ENCODE measurements at regions not wholly inside any gene's neighbourhood (a gene's known extent, or its start where the extent isn't known, plus 50 kb on each side); places are given as distances from the start of the nearest gene placed in this dataset.

DNA sequence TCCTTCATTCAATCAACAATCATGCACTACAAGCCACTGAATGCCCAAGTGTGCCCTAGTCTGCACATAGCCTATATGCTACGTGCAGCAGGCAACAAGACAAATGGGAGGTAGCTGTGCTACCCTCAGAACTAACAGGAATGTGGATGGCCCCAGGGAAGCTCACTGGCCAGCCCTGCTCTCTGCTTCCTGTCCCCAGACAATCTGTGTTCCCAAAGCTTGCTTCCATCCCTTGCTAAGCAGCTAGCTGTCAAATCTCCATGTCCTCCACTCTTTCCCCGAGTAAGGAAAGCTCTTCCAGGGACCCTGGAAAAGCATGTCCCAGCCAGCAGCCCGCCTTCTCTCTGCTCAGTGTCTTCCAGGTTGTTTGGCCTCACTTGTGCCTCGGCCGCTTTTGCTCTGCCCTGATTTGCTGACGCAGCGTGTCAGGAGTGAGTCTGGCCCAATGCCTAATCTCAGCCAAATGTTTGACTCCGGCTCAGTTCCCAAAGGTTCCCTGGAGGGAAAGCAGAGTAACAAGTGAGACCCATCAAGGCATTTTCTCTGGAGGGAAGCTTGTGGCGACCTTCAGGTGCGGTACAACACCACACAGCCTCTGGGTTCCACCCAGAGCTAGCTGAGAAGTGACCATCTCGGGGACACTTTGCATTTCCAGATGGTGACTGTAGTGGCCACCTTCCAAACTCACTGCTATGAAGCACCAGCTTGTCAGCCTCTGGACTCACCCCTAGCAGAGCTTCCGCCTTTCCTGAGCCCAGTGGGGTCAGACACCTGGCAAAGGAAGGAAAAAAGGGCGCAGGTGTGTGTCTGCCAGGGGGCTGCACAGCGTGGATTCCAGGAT is 243.4 kb downstream of the RHOU start:
- DNase-seq (ENCODE audit: low spot score) = no peak
- POLR2A ChIA-PET (ENCODE audit: low non-redundant PET) = no interaction called here
- Histone ChIP-seq H3K4me1 (ENCODE audit: insufficient read depth, low read length, poor library complexity, severe bottlenecking) (no peaks in the 10 kb centered on the region), H3K36me3 (ENCODE audit: insufficient read depth, low read length, poor library complexity, severe bottlenecking) (no peaks in the 10 kb centered on the region), H3K27me3 (replicated peaks; ENCODE audit: insufficient read depth, low read depth, low read length, poor library complexity) (no peaks in the 10 kb centered on the region), H3K9me3 (ENCODE audit: low read depth, low read length, poor library complexity, severe bottlenecking) (no peaks in the 10 kb centered on the region), H3K4me3 (ENCODE audit: low read depth, low read length, poor library complexity, severe bottlenecking) (no peak overlapping the region), H3K27ac (ENCODE audit: low read depth, low read length, poor library complexity, severe bottlenecking) (no peak overlapping the region)
- TF ChIP-seq EZH2 (IDR thresholded peaks at IDR 0.05; ENCODE audit: borderline replicate concordance, low read depth, low read length, poor library complexity, severe bottlenecking) = no peak
- TF ChIP-seq, protein P1, sequence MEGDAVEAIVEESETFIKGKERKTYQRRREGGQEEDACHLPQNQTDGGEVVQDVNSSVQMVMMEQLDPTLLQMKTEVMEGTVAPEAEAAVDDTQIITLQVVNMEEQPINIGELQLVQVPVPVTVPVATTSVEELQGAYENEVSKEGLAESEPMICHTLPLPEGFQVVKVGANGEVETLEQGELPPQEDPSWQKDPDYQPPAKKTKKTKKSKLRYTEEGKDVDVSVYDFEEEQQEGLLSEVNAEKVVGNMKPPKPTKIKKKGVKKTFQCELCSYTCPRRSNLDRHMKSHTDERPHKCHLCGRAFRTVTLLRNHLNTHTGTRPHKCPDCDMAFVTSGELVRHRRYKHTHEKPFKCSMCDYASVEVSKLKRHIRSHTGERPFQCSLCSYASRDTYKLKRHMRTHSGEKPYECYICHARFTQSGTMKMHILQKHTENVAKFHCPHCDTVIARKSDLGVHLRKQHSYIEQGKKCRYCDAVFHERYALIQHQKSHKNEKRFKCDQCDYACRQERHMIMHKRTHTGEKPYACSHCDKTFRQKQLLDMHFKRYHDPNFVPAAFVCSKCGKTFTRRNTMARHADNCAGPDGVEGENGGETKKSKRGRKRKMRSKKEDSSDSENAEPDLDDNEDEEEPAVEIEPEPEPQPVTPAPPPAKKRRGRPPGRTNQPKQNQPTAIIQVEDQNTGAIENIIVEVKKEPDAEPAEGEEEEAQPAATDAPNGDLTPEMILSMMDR (conservative IDR thresholded peaks at IDR 0.05; ENCODE audit: low read depth, low read length) = no peak
- intact Hi-C loops (cut with micrococcal nuclease; ENCODE audit: unreplicated experiment) = no loop called here
- CTCF ChIA-PET = no interaction called here
- no TSS peak for BruUV-seq (replicated peaks)

DNA sequence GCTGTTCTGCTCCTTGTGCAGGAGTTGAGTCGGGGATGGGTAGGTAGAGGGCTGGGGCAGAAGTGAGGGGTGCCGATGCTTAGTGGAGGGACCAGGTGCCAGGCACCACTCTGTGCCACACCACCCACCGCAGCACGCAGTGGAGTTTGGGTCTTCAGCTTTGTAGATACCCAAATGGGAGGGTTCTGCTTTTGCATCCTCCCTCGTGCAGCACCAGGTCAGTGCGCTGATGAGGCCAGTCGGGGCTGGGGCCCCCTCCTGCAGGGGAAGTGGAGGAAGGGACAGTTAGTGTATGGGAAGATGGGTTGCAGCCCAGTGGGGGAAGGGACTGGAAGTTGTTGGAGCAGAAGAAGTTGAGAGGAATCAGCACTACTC is 244.0 kb downstream of the RHOU start:
- ChIA-PET CTCF (no interaction called here), POLR2A (ENCODE audit: low non-redundant PET) (no interaction called here)
- Histone ChIP-seq H3K4me1 (ENCODE audit: insufficient read depth, low read length, poor library complexity, severe bottlenecking) (no peaks in the 10 kb centered on the region), H3K4me3 (ENCODE audit: low read depth, low read length, poor library complexity, severe bottlenecking) (no peak overlapping the region), H3K27me3 (replicated peaks; ENCODE audit: insufficient read depth, low read depth, low read length, poor library complexity) (no peaks in the 10 kb centered on the region), H3K36me3 (ENCODE audit: insufficient read depth, low read length, poor library complexity, severe bottlenecking) (no peaks in the 10 kb centered on the region), H3K9me3 (ENCODE audit: low read depth, low read length, poor library complexity, severe bottlenecking) (no peaks in the 10 kb centered on the region), H3K27ac (ENCODE audit: low read depth, low read length, poor library complexity, severe bottlenecking) (no peak overlapping the region)
- no TSS peak for BruUV-seq (replicated peaks)
- intact Hi-C loops (cut with micrococcal nuclease; ENCODE audit: unreplicated experiment) = no loop called here
- TF ChIP-seq, protein P1 (conservative IDR thresholded peaks at IDR 0.05; ENCODE audit: low read depth, low read length) = no peak
- no peak for TF ChIP-seq EZH2 (IDR thresholded peaks at IDR 0.05; ENCODE audit: borderline replicate concordance, low read depth, low read length, poor library complexity, severe bottlenecking)
- DNase-seq (ENCODE audit: low spot score) = no peak

DNA sequence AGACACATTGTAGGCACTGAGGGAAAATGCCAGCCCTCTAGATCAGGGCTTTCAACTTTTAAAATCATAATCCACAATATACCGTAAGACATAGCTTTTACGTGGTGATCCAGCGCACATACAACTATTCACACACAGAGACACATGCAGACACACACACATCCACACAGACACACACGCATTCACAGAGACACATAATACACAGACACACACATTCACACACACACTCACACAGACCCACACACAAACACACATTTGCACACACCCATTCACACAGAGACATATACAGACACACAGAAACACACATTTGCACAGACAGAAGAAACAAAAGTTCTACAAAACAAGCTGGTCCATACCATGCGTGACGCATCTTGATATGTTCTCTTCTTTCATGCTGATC is 244.5 kb downstream of the RHOU start:
- Histone ChIP-seq H3K36me3 (ENCODE audit: insufficient read depth, low read length, poor library complexity, severe bottlenecking) (no peaks in the 10 kb centered on the region), H3K4me1 (ENCODE audit: insufficient read depth, low read length, poor library complexity, severe bottlenecking) (no peaks in the 10 kb centered on the region), H3K4me3 (ENCODE audit: low read depth, low read length, poor library complexity, severe bottlenecking) (no peak overlapping the region), H3K9me3 (ENCODE audit: low read depth, low read length, poor library complexity, severe bottlenecking) (no peaks in the 10 kb centered on the region), H3K27me3 (replicated peaks; ENCODE audit: insufficient read depth, low read depth, low read length, poor library complexity) (no peaks in the 10 kb centered on the region), H3K27ac (ENCODE audit: low read depth, low read length, poor library complexity, severe bottlenecking) (no peak overlapping the region)
- intact Hi-C loops (cut with micrococcal nuclease; ENCODE audit: unreplicated experiment) = no loop called here
- no TSS peak for BruUV-seq (replicated peaks)
- TF ChIP-seq, protein P1 (conservative IDR thresholded peaks at IDR 0.05; ENCODE audit: low read depth, low read length) = no peak
- no peak for TF ChIP-seq EZH2 (IDR thresholded peaks at IDR 0.05; ENCODE audit: borderline replicate concordance, low read depth, low read length, poor library complexity, severe bottlenecking)
- no peak for DNase-seq (ENCODE audit: low spot score)
- POLR2A ChIA-PET (ENCODE audit: low non-redundant PET) = no interaction called here
- CTCF ChIA-PET = no interaction called here
